K562 (cell line): ENCODE measurements at regions not wholly inside any gene's neighbourhood (a gene's known extent, or its start where the extent isn't known, plus 50 kb on each side); places are given as distances from the start of the nearest gene placed in this dataset.

ENCODE experiments used
- ATAC-seq: fragments of 200-7000 bp; cut with Tn5 transposase; 3 replicates; pipeline ENCODE4 v1.9.1; 2020; ENCODE audit warnings: moderate library complexity
- BruUV-seq: library from RNA; stranded (reverse); fragments of 400-500 nt; replicated peaks from 2 replicates; lab custom pipeline; 2021; lab: Mats Ljungman, UMichigan
- CTCF ChIA-PET: fragments of 300-600 bp; formaldehyde crosslinking; extraction: SDS; loops from one replicate; lab custom pipeline; 2021; ENCODE audit warnings: low intra/inter-chr PET ratio; lab: Yijun Ruan, JAX
- POLR2A ChIA-PET: fragments of 300-600, 350-650 bp; sonication (Branson Sonifier 250); formaldehyde crosslinking; extraction: SDS; loops from one replicate; lab custom pipeline; 2021; ENCODE audit warnings: antibody characterized with exemption, inconsistent platforms; lab: Yijun Ruan, JAX
- DNase-seq, 4 experiments: peaks; one replicate each; pipeline versions ENCODE4 v3.0.0 to v3.0.0-alpha.2; 2011 to 2018; ENCODE audit warnings: low spot score in 3 of 4, mixed read lengths in 3 of 4; ENCODE audit errors: extremely low read depth in 1 of 4
- FAIRE-seq: peaks from 2 replicates; lab custom pipeline; 2011; peaks lifted over from hg19 to GRCh38; lab: Jason Lieb, UNC
- H2AFZ ChIP-seq: 2 replicates; pipeline ENCODE4 v1.6.0; 2011; ENCODE audit warnings: low read depth, low read length, control low read depth, inconsistent platforms
- H3K27ac ChIP-seq: fragments of 200-600 bp; 3 replicates; pipeline ENCODE4 v1.8.0; 2011; ENCODE audit warnings: low read depth, mild to moderate bottlenecking, control low read depth, inconsistent platforms, low read length, moderate library complexity, mixed read lengths; ENCODE audit errors: extremely low read depth
- H3K27me3 ChIP-seq, 2 experiments: fragments of 300-600 bp in 1 of 2; 2 replicates in 1 of 2; 3 replicates in 1 of 2; pipeline versions ENCODE4 v1.6.0 to v1.8.0; 2011; ENCODE audit warnings: inconsistent platforms in 2 of 2, low read length in 2 of 2, mild to moderate bottlenecking in 1 of 2, mixed read lengths in 1 of 2, moderate library complexity in 1 of 2; ENCODE audit not compliant: control insufficient read depth in 2 of 2, insufficient read depth in 2 of 2
- H3K36me3 ChIP-seq: fragments of 300-600 bp; 3 replicates; pipeline ENCODE4 v1.8.0; 2011; ENCODE audit warnings: mild to moderate bottlenecking, low read length, inconsistent platforms; ENCODE audit not compliant: control insufficient read depth, insufficient read depth
- H3K4me1 ChIP-seq, 2 experiments: fragments of 200-600 bp in 1 of 2; replicated peaks in 1 of 2; 2 replicates in 1 of 2; 3 replicates in 1 of 2; pipeline versions ENCODE4 v1.5.1 to v1.8.0; 2011; ENCODE audit warnings: inconsistent platforms in 2 of 2, low read length in 2 of 2, mild to moderate bottlenecking in 1 of 2, mixed read lengths in 1 of 2, moderate library complexity in 1 of 2; ENCODE audit not compliant: control insufficient read depth in 2 of 2, insufficient read depth in 2 of 2
- H3K4me2 ChIP-seq: 2 replicates; pipeline ENCODE4 v1.6.1; 2011; ENCODE audit warnings: low read length, control low read depth, inconsistent platforms, mixed read lengths; ENCODE audit not compliant: insufficient read depth
- H3K4me3 ChIP-seq: fragments of 200-600 bp; sonication (generic), shearing (Covaris generic); 2 replicates; pipeline ENCODE4 v1.5.1; 2016; ENCODE audit warnings: control low read depth, inconsistent platforms
- H3K79me2 ChIP-seq: fragments of 200-600 bp; 3 replicates; pipeline ENCODE4 v1.8.0; 2011; ENCODE audit warnings: low read length, inconsistent platforms; ENCODE audit not compliant: control insufficient read depth, insufficient read depth
- H3K9ac ChIP-seq, 2 experiments: 2 replicates each; pipeline versions ENCODE4 v1.6.0 to v1.6.1; 2011; ENCODE audit warnings: low read depth in 2 of 2, low read length in 2 of 2, control low read depth in 1 of 2, inconsistent platforms in 1 of 2, mild to moderate bottlenecking in 1 of 2, mixed read lengths in 1 of 2; ENCODE audit not compliant: insufficient read depth in 1 of 2
- H3K9me1 ChIP-seq: one replicate; pipeline ENCODE4 v1.6.0; 2011; ENCODE audit warnings: inconsistent platforms, mild to moderate bottlenecking, low read length, moderate library complexity; ENCODE audit not compliant: control insufficient read depth, insufficient read depth
- H3K9me3 ChIP-seq: replicated peaks from 2 replicates; pipeline ENCODE4 v1.5.1; 2011; ENCODE audit warnings: low read depth, low read length, inconsistent platforms; ENCODE audit not compliant: control insufficient read depth, insufficient read depth
- H4K20me1 ChIP-seq: replicated peaks from 2 replicates; pipeline ENCODE4 v1.6.1; 2011; ENCODE audit warnings: low read length, inconsistent platforms, mixed read lengths; ENCODE audit not compliant: control insufficient read depth, insufficient read depth
- ATF1 ChIP-seq, 2 experiments: fragments of 450-650 bp in 1 of 2; IDR thresholded peaks; 2 replicates each; pipeline ENCODE4 v1.6.1; 2016; ENCODE audit warnings: missing compliant biosample characterization in 1 of 2, missing genetic modification characterization in 1 of 2
- BACH1 ChIP-seq: fragments of 200-800 bp; sonication (Bioruptor generic); IDR thresholded peaks from 2 replicates; pipeline ENCODE4 v1.6.1; 2016; ENCODE audit warnings: missing genetic modification characterization, missing compliant biosample characterization
- CREM ChIP-seq: IDR thresholded peaks from 2 replicates; pipeline ENCODE4 v1.6.1; 2014; ENCODE audit warnings: antibody characterized with exemption, low read depth
- HOXB6 ChIP-seq: fragments of 250-450 bp; sonication (Bioruptor Pico); IDR thresholded peaks from 2 replicates; pipeline ENCODE4 v1.5.1; 2022; ENCODE audit warnings: mild to moderate bottlenecking, borderline replicate concordance
- KDM4B ChIP-seq, 2 experiments: fragments of 450-650 bp in 1 of 2; sonication (generic) in 1 of 2; IDR thresholded peaks; 2 replicates each; pipeline ENCODE4 v1.6.1; 2016 to 2017; ENCODE audit warnings: borderline replicate concordance in 2 of 2, antibody characterized with exemption in 1 of 2, low read depth in 1 of 2, mild to moderate bottlenecking in 1 of 2
- KDM5B ChIP-seq: fragments of 200-600 bp; sonication (generic); IDR thresholded peaks from 2 replicates; pipeline ENCODE4 v1.6.1; 2012; ENCODE audit warnings: low read depth, mild to moderate bottlenecking, moderate library complexity, low read length, control low read depth, inconsistent platforms; ENCODE audit not compliant: insufficient replicate concordance
- MTA3 ChIP-seq: fragments of 450-650 bp; formaldehyde crosslinking; IDR thresholded peaks from 2 replicates; pipeline ENCODE4 v1.6.1; 2017; ENCODE audit warnings: mild to moderate bottlenecking, borderline replicate concordance
- NFYB ChIP-seq: IDR thresholded peaks from 2 replicates; pipeline ENCODE4 v1.6.1; 2011; ENCODE audit warnings: mild to moderate bottlenecking, moderate library complexity; ENCODE audit not compliant: insufficient read length; ENCODE audit errors: extremely low read depth
- NR2C1 ChIP-seq, 2 experiments: fragments of 450-650 bp; IDR thresholded peaks; 2 replicates each; pipeline ENCODE4 v1.6.1; 2017; ENCODE audit warnings: mild to moderate bottlenecking in 2 of 2, antibody characterized with exemption in 1 of 2, inconsistent platforms in 1 of 2, missing compliant biosample characterization in 1 of 2, missing genetic modification characterization in 1 of 2
- PCBP1 ChIP-seq: fragments of 200-400 bp; formaldehyde crosslinking; IDR thresholded peaks from 2 replicates; pipeline ENCODE4 v1.6.1; 2018; ENCODE audit warnings: mild to moderate bottlenecking, low read depth, low read length; ENCODE audit not compliant: poor library complexity, severe bottlenecking
- POU5F1 ChIP-seq: fragments of 150-350 bp; IDR thresholded peaks from 2 replicates; pipeline ENCODE4 v1.6.1; 2014; ENCODE audit warnings: borderline replicate concordance, low read length, low read depth, mild to moderate bottlenecking; ENCODE audit not compliant: partially characterized antibody
- PTRF ChIP-seq: fragments of 450-650 bp; IDR thresholded peaks from 2 replicates; pipeline ENCODE4 v1.6.1; 2016; ENCODE audit warnings: mild to moderate bottlenecking, missing genetic modification characterization, missing compliant biosample characterization
- RBM14 ChIP-seq: fragments of 200-400 bp; formaldehyde crosslinking; IDR thresholded peaks from 2 replicates; pipeline ENCODE4 v1.6.1; 2018; ENCODE audit warnings: low read depth, mild to moderate bottlenecking, low read length, moderate library complexity, borderline replicate concordance; ENCODE audit not compliant: insufficient read depth
- ZFPM2 ChIP-seq: fragments of 250-450 bp; sonication (Bioruptor Pico); IDR thresholded peaks from 2 replicates; pipeline ENCODE4 v1.5.1; 2022; ENCODE audit warnings: mild to moderate bottlenecking
- ZNF253 ChIP-seq: fragments of 250-450 bp; sonication (Bioruptor Pico); conservative IDR thresholded peaks from 2 replicates; pipeline ENCODE4 v1.6.1; 2021; ENCODE audit warnings: mild to moderate bottlenecking
- ZNF354B ChIP-seq: fragments of 250-450 bp; sonication (Bioruptor Pico); IDR thresholded peaks from 2 replicates; pipeline ENCODE4 v1.4.0; 2020
- ZNF57 ChIP-seq: fragments of 450-650 bp; formaldehyde crosslinking; IDR thresholded peaks from 2 replicates; pipeline ENCODE4 v1.4.0; 2020; ENCODE audit warnings: mild to moderate bottlenecking, moderate library complexity
- ZNF583 ChIP-seq: fragments of 250-450 bp; sonication (Bioruptor Pico); IDR thresholded peaks from 2 replicates; pipeline ENCODE4 v1.4.0; 2020
- WGBS: fragments of 100-300 bp; shearing (Covaris generic); methylation state at CpG from one replicate; pipeline ENCODE4 v1.1.6; 2016; ENCODE audit warnings: low coverage, mixed read lengths; ENCODE audit not compliant: insufficient coverage; ENCODE audit errors: missing lambda C conversion rate; 5-methylcytosine and 5-hydroxymethylcytosine counted together
- in situ Hi-C: fragments of 300-500 bp; cut with MboI; formaldehyde crosslinking; loops from 4 replicates; pipeline ENCODE4 v1.15.0; 2018; ENCODE audit warnings: inconsistent platforms, mixed read lengths
- intact Hi-C: fragments of 100-400 bp; cut with micrococcal nuclease; formaldehyde crosslinking; loops from 2 replicates; pipeline ENCODE4 v1.14.2; 2022
- TF ChIP-seq, protein P1 (sequence below), 3 experiments: IDR thresholded peaks in 2 of 3; conservative IDR thresholded peaks in 1 of 3; 2 replicates each; pipeline ENCODE4 v1.5.1; 2011 to 2012; ENCODE audit warnings: low read length in 3 of 3, mild to moderate bottlenecking in 3 of 3, control low read depth in 2 of 3, improper control_type of control experiment in 1 of 3, inconsistent platforms in 1 of 3, low read depth in 1 of 3, mixed read lengths in 1 of 3, moderate library complexity in 1 of 3; ENCODE audit not compliant: insufficient read depth in 2 of 3

DNA sequence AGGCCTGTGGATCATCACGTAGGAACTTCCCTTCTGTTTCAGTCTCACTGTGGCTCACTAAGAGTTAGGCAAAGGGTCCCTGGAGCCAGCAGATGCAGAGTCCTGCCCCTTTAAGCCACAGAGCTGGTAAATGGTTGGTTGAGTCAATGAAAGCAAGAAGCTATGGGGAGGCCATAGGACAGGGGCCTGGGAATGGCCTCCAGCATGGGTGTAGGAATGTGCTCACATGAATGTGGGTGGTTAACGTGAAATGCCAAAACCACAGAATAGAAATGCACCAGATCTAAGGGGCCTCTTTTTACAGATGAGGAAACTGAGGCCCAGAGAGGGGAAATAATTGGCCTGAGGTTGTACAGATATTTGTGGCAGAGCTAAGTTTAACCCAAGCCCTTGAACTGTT lies 150.3 kb downstream of the TLE3 start:
- Histone ChIP-seq H3K4me1 (no peaks in the 10 kb centered on the region), H3K4me2 (no peak overlapping the region), H3K79me2 (no peaks in the 10 kb centered on the region), H4K20me1 (no peaks in the 10 kb centered on the region), H2AFZ (no peak overlapping the region), H3K9ac (no peak overlapping the region), H3K9me3 (no peaks in the 10 kb centered on the region), H3K27ac (no peak overlapping the region), H3K9me1 (no peaks in the 10 kb centered on the region), H3K4me3 (no peak overlapping the region), H3K27me3 (peaks cover 0 to 11% of the 10 kb centered on the region in 2 experiments; a peak in 1 of 5 replicates), H3K36me3 (no peaks in the 10 kb centered on the region)
- ATAC-seq (no peak), FAIRE-seq (no peak), DNase-seq (no peak)
- 0% methylated on average over 2 of the region's 2 CpGs for WGBS
- ChIA-PET POLR2A (interaction anchor here (0.6 kb wide), 1 partner anchor 341 kb away, joined by 4 read pairs; no protein-coding TSS in a partner anchor), CTCF (interaction anchor here (0.7 kb wide), 1 partner anchor 195 kb away, joined by 5 read pairs; no protein-coding TSS in a partner anchor)
- intact Hi-C loops (no loop called here), in situ Hi-C loops (no loop called here)
- BruUV-seq: no TSS peak
- TF ChIP-seq ZNF253 (no peak), KDM5B (no peak), BACH1 (no peak), POU5F1 (no peak), ZNF354B (CRISPR knock-in tag) (no peak), PTRF (no peak), ZNF57 (no peak), CREM (no peak), RBM14 (no peak), KDM4B (IDR thresholded peaks at IDR 0.05; ENCODE audit: borderline replicate concordance in 2 of 2, low read depth in 1 of 2) (no peak), MTA3 (no peak), ZFPM2 (CRISPR knock-in tag) (no peak), ATF1 (CRISPR knock-in tag; IDR thresholded peaks at IDR 0.05) (no peak), ATF1 (tag; IDR thresholded peaks at IDR 0.05) (no peak), NR2C1 (IDR thresholded peaks at IDR 0.05) (no peak), NR2C1 (tag; IDR thresholded peaks at IDR 0.05) (no peak), HOXB6 (CRISPR knock-in tag) (no peak), PCBP1 (no peak), ZNF583 (CRISPR knock-in tag) (no peak), NFYB (no peak)
- TF ChIP-seq, protein P1, sequence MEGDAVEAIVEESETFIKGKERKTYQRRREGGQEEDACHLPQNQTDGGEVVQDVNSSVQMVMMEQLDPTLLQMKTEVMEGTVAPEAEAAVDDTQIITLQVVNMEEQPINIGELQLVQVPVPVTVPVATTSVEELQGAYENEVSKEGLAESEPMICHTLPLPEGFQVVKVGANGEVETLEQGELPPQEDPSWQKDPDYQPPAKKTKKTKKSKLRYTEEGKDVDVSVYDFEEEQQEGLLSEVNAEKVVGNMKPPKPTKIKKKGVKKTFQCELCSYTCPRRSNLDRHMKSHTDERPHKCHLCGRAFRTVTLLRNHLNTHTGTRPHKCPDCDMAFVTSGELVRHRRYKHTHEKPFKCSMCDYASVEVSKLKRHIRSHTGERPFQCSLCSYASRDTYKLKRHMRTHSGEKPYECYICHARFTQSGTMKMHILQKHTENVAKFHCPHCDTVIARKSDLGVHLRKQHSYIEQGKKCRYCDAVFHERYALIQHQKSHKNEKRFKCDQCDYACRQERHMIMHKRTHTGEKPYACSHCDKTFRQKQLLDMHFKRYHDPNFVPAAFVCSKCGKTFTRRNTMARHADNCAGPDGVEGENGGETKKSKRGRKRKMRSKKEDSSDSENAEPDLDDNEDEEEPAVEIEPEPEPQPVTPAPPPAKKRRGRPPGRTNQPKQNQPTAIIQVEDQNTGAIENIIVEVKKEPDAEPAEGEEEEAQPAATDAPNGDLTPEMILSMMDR (IDR thresholded peaks at IDR 0.05 in 2 of 3, conservative IDR thresholded peaks at IDR 0.05 in 1 of 3; ENCODE audit: insufficient read depth in 2 of 3, low read depth in 1 of 3, low read length in 3 of 3): no peak
